GM21526 (cell line): ENCODE measurements at regions not wholly inside any gene's neighbourhood (a gene's known extent, or its start where the extent isn't known, plus 50 kb on each side); places are given as distances from the start of the nearest gene placed in this dataset.

ENCODE experiments used
- ATAC-seq: cut with Tn5 transposase; IDR thresholded peaks from one replicate; pipeline ENCODE4 v1.9.1; 2021; ENCODE audit warnings: moderate library complexity; ENCODE audit not compliant: unreplicated experiment, low FRiP score

- ATAC-seq, result no peak
Measured at GRCh38 chr5:124257048-124257447, 489.4 kb downstream of the ZNF608 start.

- no peak for ATAC-seq
Measured at GRCh38 chr5:124253203-124253810, 493.1 kb downstream of the ZNF608 start.

DNA sequence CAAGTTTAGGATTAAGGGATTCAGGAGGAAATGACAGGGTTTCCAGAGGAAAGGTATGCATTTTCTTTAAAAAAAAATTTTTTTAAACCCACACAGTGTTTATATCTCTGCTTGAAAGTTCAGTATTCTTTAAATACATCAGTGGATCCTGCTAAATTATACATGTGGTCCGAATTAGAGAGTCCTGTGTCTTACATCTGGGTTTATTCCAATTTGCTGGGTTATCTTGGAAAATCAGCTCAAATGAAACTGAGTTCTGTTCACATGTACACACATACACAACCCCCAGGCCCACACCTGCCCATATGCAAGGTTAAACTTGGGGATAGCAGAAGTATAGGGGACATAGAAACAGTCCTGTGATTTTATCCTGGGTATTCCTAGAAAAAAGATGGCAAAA, 493.7 kb downstream of the ZNF608 start:
- no peak for ATAC-seq

- ATAC-seq, result no peak
Measured at GRCh38 chr5:124252191-124252638, 494.2 kb downstream of the ZNF608 start.

GRCh38 chr5:124245276-124245675, 501.2 kb downstream of the ZNF608 start:
- ATAC-seq, result no peak

DNA sequence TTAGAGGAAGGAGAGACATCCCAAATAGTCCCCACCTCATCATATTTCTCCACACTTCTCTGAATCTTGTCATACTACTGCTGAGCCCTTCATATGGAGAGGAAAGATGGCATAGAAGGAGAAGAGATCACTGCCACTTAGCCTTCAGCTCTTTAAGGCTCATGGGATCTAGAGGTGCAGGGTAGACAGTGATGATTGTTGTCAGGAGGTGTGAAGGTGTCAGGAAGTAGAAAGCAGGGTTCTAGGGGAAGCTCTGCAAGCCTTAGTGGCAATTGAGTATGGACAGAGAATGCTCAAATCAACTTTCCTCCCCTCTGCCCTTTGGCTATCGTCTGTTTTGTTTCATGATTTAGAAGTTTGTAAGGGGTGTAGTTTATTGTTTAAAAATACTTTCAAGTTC, 505.7 kb downstream of the ZNF608 start:
- ATAC-seq, result no peak

GRCh38 chr5:124239572-124239971, 506.9 kb downstream of the ZNF608 start:
- no peak for ATAC-seq

GRCh38 chr5:124238350-124238749, 508.1 kb downstream of the ZNF608 start:
- ATAC-seq, result no peak

- no peak for ATAC-seq
Measured at GRCh38 chr5:124237206-124237695, 509.2 kb downstream of the ZNF608 start.

DNA sequence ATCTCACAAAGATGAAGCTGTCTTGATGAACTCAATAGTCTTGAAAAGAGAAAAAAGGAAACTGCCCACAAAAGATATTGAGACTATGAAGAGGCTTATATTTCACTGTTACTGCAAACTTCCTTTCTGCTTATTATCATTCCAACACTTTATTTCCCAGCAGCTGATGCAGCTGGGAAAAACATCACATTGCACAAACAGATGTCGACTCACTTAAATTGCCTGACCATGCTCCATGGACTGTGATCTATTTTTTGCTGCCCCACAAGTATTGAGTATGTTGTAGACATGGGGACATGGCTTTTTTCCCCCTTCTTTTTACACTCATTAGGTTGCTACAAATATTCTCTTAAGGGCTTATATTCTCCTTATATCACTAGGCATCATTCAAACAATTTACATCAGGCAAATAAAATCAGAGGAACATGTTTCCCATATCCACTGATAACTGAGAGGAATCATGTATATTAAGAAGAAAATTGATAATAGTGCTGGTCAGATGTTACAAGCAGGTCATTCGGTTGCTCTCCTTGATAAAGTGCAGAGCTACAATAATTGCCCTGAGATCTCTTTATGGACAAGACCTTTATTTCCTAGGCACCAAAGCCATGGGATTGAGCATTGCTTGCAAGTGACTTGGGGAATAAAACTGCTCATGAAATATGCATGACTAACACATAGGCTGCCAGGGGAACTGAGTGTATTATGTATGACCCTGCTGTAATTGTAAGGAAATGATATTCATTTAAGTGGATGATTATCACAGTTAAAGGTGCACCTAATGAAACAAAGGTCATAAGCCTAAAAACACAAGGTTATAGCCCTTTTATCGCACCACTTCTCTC, 509.9 kb downstream of the ZNF608 start:
- ATAC-seq, result no peak

DNA sequence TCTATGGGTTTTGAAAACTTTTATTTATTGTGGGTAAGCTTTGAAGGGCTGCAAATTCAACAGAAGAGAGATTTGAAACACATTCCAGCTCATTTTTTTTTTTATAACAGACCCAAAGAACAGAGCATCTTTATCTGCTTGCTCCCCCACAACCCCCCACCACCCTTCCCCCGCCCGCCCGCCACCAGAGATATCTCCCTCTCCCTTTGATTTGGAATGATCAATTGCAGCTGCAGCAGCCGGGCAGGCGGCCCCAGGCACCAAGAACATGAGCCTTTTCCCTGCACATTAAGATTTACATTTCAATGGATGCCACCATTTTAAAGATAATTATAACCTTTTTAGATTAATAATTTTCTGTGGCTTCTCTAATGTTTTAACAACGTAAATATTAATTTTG, 510.9 kb downstream of the ZNF608 start:
- no peak for ATAC-seq

GRCh38 chr5:124234770-124235562, 511.5 kb downstream of the ZNF608 start:
- no peak for ATAC-seq

- no peak for ATAC-seq
Measured at GRCh38 chr5:124234022-124234769, 512.2 kb downstream of the ZNF608 start.

- no peak for ATAC-seq
Measured at GRCh38 chr5:124232515-124232914, 513.9 kb downstream of the ZNF608 start.

- no peak for ATAC-seq
Measured at GRCh38 chr5:124231802-124232201, 514.6 kb downstream of the ZNF608 start.

DNA sequence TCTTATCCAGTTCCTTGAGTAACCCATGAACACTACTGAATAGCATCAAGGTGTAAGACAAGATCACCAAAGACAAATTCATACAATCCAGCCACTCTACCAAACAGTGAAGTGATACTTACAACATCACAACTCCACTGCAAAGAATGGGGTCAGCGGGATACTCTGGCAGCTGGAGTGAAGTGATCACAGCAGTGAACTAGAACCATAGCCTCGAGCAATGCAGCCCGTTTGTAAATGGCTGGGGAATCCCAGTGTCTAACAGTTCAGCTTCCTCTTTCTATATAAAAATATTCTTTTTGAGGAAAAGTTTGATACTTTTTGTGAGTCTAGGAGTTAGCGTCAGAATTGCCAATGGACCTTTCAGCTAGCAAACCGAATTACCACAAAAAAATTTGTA, 515.2 kb downstream of the ZNF608 start:
- ATAC-seq, result no peak

DNA sequence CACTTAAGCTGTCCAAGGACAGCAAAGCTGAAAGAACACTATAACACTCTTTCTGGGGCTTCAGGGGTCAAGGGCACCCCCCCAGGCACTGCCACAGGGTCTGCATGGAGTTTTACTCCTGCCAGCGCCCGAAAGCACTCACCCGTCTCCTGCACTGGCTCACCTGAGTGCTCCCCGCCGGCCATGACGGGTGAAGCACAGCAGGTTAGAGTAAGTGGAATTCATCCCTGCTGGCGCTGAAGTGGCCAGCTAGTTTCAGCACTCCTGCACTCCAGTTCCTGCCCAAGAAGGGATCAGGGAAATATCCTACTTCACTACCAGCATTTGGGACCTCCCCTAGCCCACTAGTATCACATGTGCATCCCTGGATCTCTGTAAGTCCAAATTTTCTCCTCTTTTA, 516.0 kb downstream of the ZNF608 start:
- ATAC-seq, result no peak

- no peak for ATAC-seq
Measured at GRCh38 chr5:124229352-124229751, 517.1 kb downstream of the ZNF608 start.

GRCh38 chr5:124227914-124228313, 518.5 kb downstream of the ZNF608 start:
- ATAC-seq, result no peak

- no peak for ATAC-seq
Measured at GRCh38 chr5:124220418-124220817, 526.0 kb downstream of the ZNF608 start.
